HepG2 (cell line): ENCODE measurements at regions not wholly inside any gene's neighbourhood (a gene's known extent, or its start where the extent isn't known, plus 50 kb on each side); places are given as distances from the start of the nearest gene placed in this dataset.

Source experiments
- BRD4 ChIP-seq: sonication (generic); formaldehyde crosslinking; IDR thresholded peaks from 2 replicates; pipeline ENCODE4 v1.4.0; 2020; ENCODE audit warnings: missing genetic modification reagents
- CCAR2 ChIP-seq: fragments of 200-400 bp; formaldehyde crosslinking; optimal IDR thresholded peaks from 2 replicates; pipeline ENCODE3; 2018; ENCODE audit warnings: low read depth, mild to moderate bottlenecking, low read length, moderate library complexity
- HNF4G ChIP-seq, 2 experiments: sonication (generic) in 1 of 2; formaldehyde crosslinking in 1 of 2; IDR thresholded peaks; 2 replicates each; pipeline versions ENCODE4 v1.4.0 to v1.6.1; 2011 to 2020; ENCODE audit warnings: borderline replicate concordance in 2 of 2, low read depth in 2 of 2, mild to moderate bottlenecking in 2 of 2, low read length in 1 of 2, missing genetic modification reagents in 1 of 2, moderate library complexity in 1 of 2
- MBNL3 ChIP-seq: fragments of 250-450 bp; sonication (Bioruptor Pico); conservative IDR thresholded peaks from 2 replicates; pipeline ENCODE4 v1.8.0; 2022; ENCODE audit warnings: mild to moderate bottlenecking, inconsistent platforms
- MIER3 ChIP-seq: IDR thresholded peaks from 2 replicates; pipeline ENCODE4 v1.6.1; 2016; ENCODE audit warnings: missing compliant biosample characterization, borderline replicate concordance
- NAIF1 ChIP-seq: sonication (generic); formaldehyde crosslinking; IDR thresholded peaks from 2 replicates; pipeline ENCODE4 v1.5.0; 2020; ENCODE audit warnings: mild to moderate bottlenecking, missing genetic modification reagents, borderline replicate concordance
- PRDM4 ChIP-seq: sonication (generic); formaldehyde crosslinking; IDR thresholded peaks from 2 replicates; pipeline ENCODE4 v1.9.0; 2021; ENCODE audit warnings: missing genetic modification reagents, borderline replicate concordance
- TEAD2 ChIP-seq: sonication (generic); formaldehyde crosslinking; IDR thresholded peaks from 2 replicates; pipeline ENCODE4 v1.9.0; 2021; ENCODE audit warnings: missing genetic modification reagents
- TOE1 ChIP-seq: sonication (generic); formaldehyde crosslinking; IDR thresholded peaks from 2 replicates; pipeline ENCODE4 v1.4.0; 2020; ENCODE audit warnings: mild to moderate bottlenecking, missing genetic modification reagents
- USF2 ChIP-seq, 2 experiments: sonication (generic) in 1 of 2; formaldehyde crosslinking in 1 of 2; IDR thresholded peaks; 2 replicates each; pipeline versions ENCODE4 v1.5.1 to v1.6.1; 2011 to 2020; ENCODE audit warnings: borderline replicate concordance in 1 of 2, low read depth in 1 of 2, low read length in 1 of 2, mild to moderate bottlenecking in 1 of 2, missing genetic modification reagents in 1 of 2, moderate library complexity in 1 of 2
- ZFP36 ChIP-seq: fragments of 150-350 bp; IDR thresholded peaks from 2 replicates; pipeline ENCODE4 v1.6.1; 2018; ENCODE audit warnings: borderline replicate concordance, low read length, low read depth; ENCODE audit not compliant: partially characterized antibody
- ZGPAT ChIP-seq: IDR thresholded peaks from 2 replicates; pipeline ENCODE4 v1.6.1; 2016; ENCODE audit warnings: mild to moderate bottlenecking
- ZMAT5 ChIP-seq: sonication (generic); formaldehyde crosslinking; IDR thresholded peaks from 2 replicates; pipeline ENCODE4 v1.5.0; 2020; ENCODE audit warnings: mild to moderate bottlenecking, low read depth, missing genetic modification reagents, borderline replicate concordance
- ZNF263 ChIP-seq: sonication (generic); formaldehyde crosslinking; IDR thresholded peaks from 2 replicates; pipeline ENCODE4 v1.4.0; 2020; ENCODE audit warnings: missing genetic modification reagents
- ZNF597 ChIP-seq: sonication (generic); formaldehyde crosslinking; IDR thresholded peaks from 2 replicates; pipeline ENCODE4 v1.5.0; 2020; ENCODE audit warnings: missing genetic modification reagents
- ZNF740 ChIP-seq: sonication (generic); formaldehyde crosslinking; IDR thresholded peaks from 2 replicates; pipeline ENCODE4 v1.4.0; 2020; ENCODE audit warnings: missing genetic modification reagents
- ZNF790 ChIP-seq: sonication (generic); formaldehyde crosslinking; IDR thresholded peaks from 2 replicates; pipeline ENCODE4 v1.8.0; 2022; ENCODE audit warnings: missing genetic modification reagents, mild to moderate bottlenecking, borderline replicate concordance

GRCh38 chr6:28606424-28607391 is 81.0 kb downstream of the GPX5 start (continued):
- TF ChIP-seq ZGPAT (CRISPR knock-in tag) (peak; percentile 88), ZNF790 (CRISPR knock-in tag) (no peak), PRDM4 (no peak; the same call in 1 of the 2 replicates), MIER3 (CRISPR knock-in tag) (no peak), TEAD2 (CRISPR knock-in tag) (no peak), ZNF740 (CRISPR knock-in tag) (peak; percentile 90), ZNF597 (CRISPR knock-in tag) (no peak), USF2 (IDR thresholded peaks at IDR 0.05; ENCODE audit: low read depth, low read length) (no peak), USF2 (CRISPR knock-in tag; IDR thresholded peaks at IDR 0.05; ENCODE audit: borderline replicate concordance) (no peak), CCAR2 (no peak), MBNL3 (no peak), NAIF1 (CRISPR knock-in tag) (no peak; the same call in 1 of the 2 replicates), ZFP36 (peak; percentile 14), ZMAT5 (CRISPR knock-in tag) (no peak), HNF4G (IDR thresholded peaks at IDR 0.05; ENCODE audit: borderline replicate concordance, low read depth, low read length) (no peak), HNF4G (CRISPR knock-in tag; IDR thresholded peaks at IDR 0.05; ENCODE audit: borderline replicate concordance, low read depth) (peak; percentile 29; the same call in 1 of the 2 replicates), TOE1 (CRISPR knock-in tag) (0 out of 2 replicates have a peak, but pooled peaks have one; percentile 52), ZNF263 (CRISPR knock-in tag) (0 out of 2 replicates have a peak, but pooled peaks have one; percentile 38), BRD4 (CRISPR knock-in tag) (no peak)
